Thyroid gland (tissue), 4 donors: ENCODE measurements at regions not wholly inside any gene's neighbourhood (a gene's known extent, or its start where the extent isn't known, plus 50 kb on each side); places are given as distances from the start of the nearest gene placed in this dataset.

Experiments used
- DNase-seq, 2 donors: peaks; one replicate each; pipeline ENCODE4 v3.0.0-alpha.2; 2019
- H3K27ac ChIP-seq, 3 donors: fragments of 200-600 bp; sonication (generic); 1 replicate in 2 of 3; 2 replicates in 1 of 3; pipeline ENCODE4 v1.5.1; 2016 to 2019; ENCODE audit warnings: mild to moderate bottlenecking in 1 of 3, moderate library complexity in 1 of 3
- H3K27me3 ChIP-seq: fragments of 200-600 bp; sonication (generic); one replicate; pipeline ENCODE4 v1.5.1; 2019
- H3K36me3 ChIP-seq, 2 donors: fragments of 200-600 bp; sonication (generic); one replicate each; pipeline ENCODE4 v1.5.1; 2016 to 2019
- H3K4me1 ChIP-seq, 2 donors: fragments of 200-600 bp; sonication (generic); one replicate each; pipeline ENCODE4 v1.5.1; 2017 to 2019
- H3K4me3 ChIP-seq, 3 donors: fragments of 200-600 bp; sonication (generic); replicated peaks in 1 of 3; 1 replicate in 2 of 3; 2 replicates in 1 of 3; pipeline ENCODE4 v1.5.1; 2016; ENCODE audit warnings: mild to moderate bottlenecking in 1 of 3
- H3K9me3 ChIP-seq: fragments of 200-600 bp; sonication (generic); one replicate; pipeline ENCODE4 v1.5.1; 2017
- POLR2A ChIP-seq, 2 donors: fragments of 450-650 bp; IDR thresholded peaks; one replicate each; pipeline ENCODE4 v1.6.1; 2017; ENCODE audit warnings: antibody characterized with exemption in 2 of 2, mild to moderate bottlenecking in 2 of 2, moderate library complexity in 1 of 2
- WGBS, 2 donors: methylation state at CpG; one replicate each; pipeline ENCODE4 v1.1.5; 2017; 5-methylcytosine and 5-hydroxymethylcytosine counted together
- intact Hi-C: fragments of 100-400 bp; cut with DNase I; formaldehyde crosslinking; loops from one replicate; pipeline ENCODE4 v1.15.1; 2023
- TF ChIP-seq, protein P1 (sequence below), 6 experiments: fragments of 200-600 bp in 3 of 6; fragments of 450-650 bp in 3 of 6; sonication (generic) in 3 of 6; IDR thresholded peaks; one replicate each; pipeline ENCODE4 v1.5.1; 2016 to 2019; ENCODE audit warnings: antibody characterized with exemption in 6 of 6, mild to moderate bottlenecking in 2 of 6, inconsistent platforms in 1 of 6, moderate library complexity in 1 of 6

GRCh38 chr3:145785668-145786067 is 375.3 kb downstream of the PLOD2 start:
- DNase-seq, result no peak
- no peaks in the 10 kb centered on the region for H3K9me3 ChIP-seq
- H3K27ac ChIP-seq, result no peak overlapping the region
- no peaks in the 10 kb centered on the region for H3K36me3 ChIP-seq
- H3K27me3 ChIP-seq, result no peaks in the 10 kb centered on the region
- intact Hi-C loops, result no loop called here
- H3K4me1 ChIP-seq, result no peaks in the 10 kb centered on the region
- no peak for TF ChIP-seq POLR2A (IDR thresholded peaks at IDR 0.05)
- TF ChIP-seq, protein P1, sequence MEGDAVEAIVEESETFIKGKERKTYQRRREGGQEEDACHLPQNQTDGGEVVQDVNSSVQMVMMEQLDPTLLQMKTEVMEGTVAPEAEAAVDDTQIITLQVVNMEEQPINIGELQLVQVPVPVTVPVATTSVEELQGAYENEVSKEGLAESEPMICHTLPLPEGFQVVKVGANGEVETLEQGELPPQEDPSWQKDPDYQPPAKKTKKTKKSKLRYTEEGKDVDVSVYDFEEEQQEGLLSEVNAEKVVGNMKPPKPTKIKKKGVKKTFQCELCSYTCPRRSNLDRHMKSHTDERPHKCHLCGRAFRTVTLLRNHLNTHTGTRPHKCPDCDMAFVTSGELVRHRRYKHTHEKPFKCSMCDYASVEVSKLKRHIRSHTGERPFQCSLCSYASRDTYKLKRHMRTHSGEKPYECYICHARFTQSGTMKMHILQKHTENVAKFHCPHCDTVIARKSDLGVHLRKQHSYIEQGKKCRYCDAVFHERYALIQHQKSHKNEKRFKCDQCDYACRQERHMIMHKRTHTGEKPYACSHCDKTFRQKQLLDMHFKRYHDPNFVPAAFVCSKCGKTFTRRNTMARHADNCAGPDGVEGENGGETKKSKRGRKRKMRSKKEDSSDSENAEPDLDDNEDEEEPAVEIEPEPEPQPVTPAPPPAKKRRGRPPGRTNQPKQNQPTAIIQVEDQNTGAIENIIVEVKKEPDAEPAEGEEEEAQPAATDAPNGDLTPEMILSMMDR (IDR thresholded peaks at IDR 0.05), result no peak
- H3K4me3 ChIP-seq, result no peak overlapping the region

- TF ChIP-seq POLR2A (IDR thresholded peaks at IDR 0.05), result no peak
- TF ChIP-seq, protein P1 (IDR thresholded peaks at IDR 0.05), result no peak
- intact Hi-C loops, result no loop called here
- WGBS, 2 donors, result 93 to 94% methylated on average over 3 of the region's 3 CpGs
Measured at GRCh38 chr3:145798007-145798406, 363.0 kb downstream of the PLOD2 start.

GRCh38 chr3:145798696-145799537 is 362.1 kb downstream of the PLOD2 start:
- intact Hi-C loops, result no loop called here
- Histone ChIP-seq H3K9me3 (no peaks in the 10 kb centered on the region), H3K27me3 (no peaks in the 10 kb centered on the region), H3K27ac (no peak overlapping the region), H3K36me3 (no peaks in the 10 kb centered on the region), H3K4me3 (no peak overlapping the region), H3K4me1 (no peaks in the 10 kb centered on the region)
- TF ChIP-seq POLR2A (IDR thresholded peaks at IDR 0.05), result no peak
- TF ChIP-seq, protein P1 (IDR thresholded peaks at IDR 0.05), result no peak
- no peak for DNase-seq
- 64 to 70% methylated on average over 9 of the region's 9 CpGs for WGBS, 2 donors

More at GRCh38 chr3:145798007-145798406, 363.0 kb downstream of the PLOD2 start:
- Histone ChIP-seq H3K9me3 (no peaks in the 10 kb centered on the region), H3K4me1 (no peaks in the 10 kb centered on the region), H3K27me3 (no peaks in the 10 kb centered on the region), H3K36me3 (no peaks in the 10 kb centered on the region), H3K27ac (no peak overlapping the region), H3K4me3 (no peak overlapping the region)
- no peak for DNase-seq

GRCh38 chr3:145801696-145802095 is 359.3 kb downstream of the PLOD2 start:
- Histone ChIP-seq H3K4me1 (no peaks in the 10 kb centered on the region), H3K4me3 (no peak overlapping the region), H3K36me3 (no peaks in the 10 kb centered on the region), H3K27ac (no peak overlapping the region), H3K9me3 (no peaks in the 10 kb centered on the region), H3K27me3 (no peaks in the 10 kb centered on the region)
- intact Hi-C loops, result no loop called here
- no peak for TF ChIP-seq POLR2A (IDR thresholded peaks at IDR 0.05)
- TF ChIP-seq, protein P1 (IDR thresholded peaks at IDR 0.05), result no peak
- DNase-seq, result no peak

- Histone ChIP-seq H3K9me3 (no peaks in the 10 kb centered on the region), H3K27me3 (no peaks in the 10 kb centered on the region), H3K4me3 (no peak overlapping the region), H3K4me1 (no peaks in the 10 kb centered on the region), H3K36me3 (no peaks in the 10 kb centered on the region), H3K27ac (no peak overlapping the region)
- intact Hi-C loops, result no loop called here
- WGBS, 2 donors, result 37 to 66% methylated on average over 3 of the region's 3 CpGs
- no peak for DNase-seq
- TF ChIP-seq POLR2A (IDR thresholded peaks at IDR 0.05), result no peak
- TF ChIP-seq, protein P1 (IDR thresholded peaks at IDR 0.05), result no peak
Measured at GRCh38 chr3:145807990-145808389, 353.0 kb downstream of the PLOD2 start.
